ENCODE measurements at regions not wholly inside any gene's neighbourhood (a gene's known extent, or its start where the extent isn't known, plus 50 kb on each side); places are given as distances from the start of the nearest gene placed in this dataset.

DNA sequence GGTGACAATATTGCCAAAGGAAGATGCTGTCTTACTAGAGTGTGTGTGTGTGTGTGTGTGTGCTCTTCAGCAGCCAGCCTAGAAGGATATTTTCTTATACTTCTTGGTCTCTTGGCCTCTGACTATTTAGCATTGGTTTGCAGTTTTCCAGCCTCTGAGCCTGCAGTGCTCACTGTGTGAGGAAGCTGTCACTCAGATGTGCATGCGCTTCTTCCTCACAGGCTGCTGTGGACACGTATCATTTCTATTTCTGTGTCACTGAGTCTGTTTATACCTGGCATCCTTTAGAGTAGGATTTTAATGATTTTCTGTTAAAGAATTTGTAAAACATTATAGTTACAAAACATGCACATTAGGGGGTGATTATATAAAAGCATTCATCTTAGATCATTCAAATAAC, 83.3 kb downstream of the ALDH8A1 start:
- H3F3A ChIP-seq (ENCODE audit: low read depth): no peaks in the 10 kb centered on the region

DNA sequence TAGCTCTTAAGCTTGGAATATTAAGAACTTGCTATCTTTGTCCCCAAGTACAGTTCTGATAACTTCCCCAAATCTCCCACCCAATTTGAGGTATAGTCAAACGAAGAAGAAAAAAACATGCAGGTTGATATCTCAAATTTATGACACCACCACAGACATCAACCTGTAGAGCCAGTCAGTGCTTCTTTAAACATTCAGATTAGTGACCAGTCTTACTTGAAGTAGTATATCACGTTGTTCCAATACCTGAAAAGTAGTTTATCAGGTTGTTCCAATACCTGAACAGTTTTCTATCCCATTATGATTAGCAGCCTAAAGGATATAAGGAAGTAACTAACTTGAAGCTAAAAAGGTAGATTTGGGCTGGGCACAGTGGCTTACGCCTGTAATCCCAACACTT, 85.3 kb downstream of the ALDH8A1 start:
- H2AFZ ChIP-seq (ENCODE audit: low read length): no peak overlapping the region
- no peaks in the 10 kb centered on the region for H3K36me3 ChIP-seq (ENCODE audit: insufficient read depth, low read length)
- no peaks in the 10 kb centered on the region for H3K9me3 ChIP-seq (ENCODE audit: insufficient read depth, low read depth, low read length)
- H3K4me2 ChIP-seq (ENCODE audit: low read depth, low read length, poor library complexity, severe bottlenecking): no peak overlapping the region
- no peak overlapping the region for H3K9ac ChIP-seq (ENCODE audit: low read depth, low read length, poor library complexity, severe bottlenecking)
- no peaks in the 10 kb centered on the region for H3K9me2 ChIP-seq (replicated peaks; ENCODE audit: low read depth, low read length)
- H3K79me2 ChIP-seq (ENCODE audit: insufficient read depth, low read length): no peaks in the 10 kb centered on the region
- H4K20me1 ChIP-seq (ENCODE audit: insufficient read depth, low read length, poor library complexity, severe bottlenecking): no peaks in the 10 kb centered on the region
- TF ChIP-seq, protein P1, sequence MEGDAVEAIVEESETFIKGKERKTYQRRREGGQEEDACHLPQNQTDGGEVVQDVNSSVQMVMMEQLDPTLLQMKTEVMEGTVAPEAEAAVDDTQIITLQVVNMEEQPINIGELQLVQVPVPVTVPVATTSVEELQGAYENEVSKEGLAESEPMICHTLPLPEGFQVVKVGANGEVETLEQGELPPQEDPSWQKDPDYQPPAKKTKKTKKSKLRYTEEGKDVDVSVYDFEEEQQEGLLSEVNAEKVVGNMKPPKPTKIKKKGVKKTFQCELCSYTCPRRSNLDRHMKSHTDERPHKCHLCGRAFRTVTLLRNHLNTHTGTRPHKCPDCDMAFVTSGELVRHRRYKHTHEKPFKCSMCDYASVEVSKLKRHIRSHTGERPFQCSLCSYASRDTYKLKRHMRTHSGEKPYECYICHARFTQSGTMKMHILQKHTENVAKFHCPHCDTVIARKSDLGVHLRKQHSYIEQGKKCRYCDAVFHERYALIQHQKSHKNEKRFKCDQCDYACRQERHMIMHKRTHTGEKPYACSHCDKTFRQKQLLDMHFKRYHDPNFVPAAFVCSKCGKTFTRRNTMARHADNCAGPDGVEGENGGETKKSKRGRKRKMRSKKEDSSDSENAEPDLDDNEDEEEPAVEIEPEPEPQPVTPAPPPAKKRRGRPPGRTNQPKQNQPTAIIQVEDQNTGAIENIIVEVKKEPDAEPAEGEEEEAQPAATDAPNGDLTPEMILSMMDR (conservative IDR thresholded peaks at IDR 0.05; ENCODE audit: low read length): no peak
- no peak for TF ChIP-seq EZH2phosphoT487 (IDR thresholded peaks at IDR 0.05; ENCODE audit: borderline replicate concordance)
- H3K4me3 ChIP-seq (ENCODE audit: low read length, poor library complexity, severe bottlenecking): no peak overlapping the region
- no peaks in the 10 kb centered on the region for H3K27me3 ChIP-seq (ENCODE audit: insufficient read depth, low read length, poor library complexity, severe bottlenecking)
- H3K4me1 ChIP-seq (ENCODE audit: insufficient read depth, low read length, poor library complexity, severe bottlenecking): no peaks in the 10 kb centered on the region
- H3F3A ChIP-seq (ENCODE audit: low read depth): no peaks in the 10 kb centered on the region

More for the DNA sequence above, 83.3 kb downstream of the ALDH8A1 start:
- no peaks in the 10 kb centered on the region for H3K27me3 ChIP-seq (ENCODE audit: insufficient read depth, low read length, poor library complexity, severe bottlenecking)
- no peak overlapping the region for H3K9ac ChIP-seq (ENCODE audit: low read depth, low read length, poor library complexity, severe bottlenecking)
- no peaks in the 10 kb centered on the region for H3K4me1 ChIP-seq (ENCODE audit: insufficient read depth, low read length, poor library complexity, severe bottlenecking)
- no peak overlapping the region for H3K4me2 ChIP-seq (ENCODE audit: low read depth, low read length, poor library complexity, severe bottlenecking)
- no peaks in the 10 kb centered on the region for H3K9me2 ChIP-seq (replicated peaks; ENCODE audit: low read depth, low read length)
- H3K9me3 ChIP-seq (ENCODE audit: insufficient read depth, low read depth, low read length): no peaks in the 10 kb centered on the region
- no peak overlapping the region for H2AFZ ChIP-seq (ENCODE audit: low read length)
- no peaks in the 10 kb centered on the region for H3K36me3 ChIP-seq (ENCODE audit: insufficient read depth, low read length)
- no peaks in the 10 kb centered on the region for H3K79me2 ChIP-seq (ENCODE audit: insufficient read depth, low read length)
- no peaks in the 10 kb centered on the region for H4K20me1 ChIP-seq (ENCODE audit: insufficient read depth, low read length, poor library complexity, severe bottlenecking)
- H3K4me3 ChIP-seq (ENCODE audit: low read length, poor library complexity, severe bottlenecking): no peak overlapping the region
- TF ChIP-seq, protein P1 (conservative IDR thresholded peaks at IDR 0.05; ENCODE audit: low read length): no peak
- no peak for TF ChIP-seq EZH2phosphoT487 (IDR thresholded peaks at IDR 0.05; ENCODE audit: borderline replicate concordance)

DNA sequence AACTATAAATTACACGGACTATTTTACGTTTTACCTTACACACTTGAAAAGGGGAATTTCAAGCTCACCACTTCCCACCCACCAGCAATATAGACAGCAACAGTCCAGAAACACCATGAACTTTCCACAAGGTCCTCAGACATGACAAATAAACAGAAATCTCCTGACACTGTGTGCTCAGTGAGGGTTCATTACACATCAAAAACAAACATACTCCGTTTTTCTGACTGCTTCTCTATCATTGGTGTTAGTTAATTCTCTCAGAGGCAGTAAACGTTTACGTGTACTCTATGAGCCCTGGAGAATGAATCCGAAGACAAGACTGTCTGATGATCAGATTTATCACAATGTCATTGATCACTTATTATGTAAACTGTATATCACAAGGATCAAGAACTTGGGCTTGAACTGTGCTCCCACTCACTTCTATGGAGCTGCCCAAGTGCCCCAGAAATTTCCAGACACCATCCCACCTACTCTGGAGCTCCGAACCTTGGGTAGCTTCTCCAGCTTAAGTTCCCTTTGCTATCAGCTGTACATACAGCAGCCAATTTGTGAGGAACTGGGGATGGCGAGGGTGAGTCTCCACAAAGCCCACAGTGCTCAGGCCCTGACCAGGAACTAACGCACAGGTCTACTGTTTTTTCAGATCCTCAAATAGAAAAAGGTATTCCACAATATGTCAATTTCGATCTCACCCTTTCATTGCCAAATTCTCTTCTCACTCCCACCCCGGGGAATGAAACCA, 86.0 kb downstream of the ALDH8A1 start:
- Histone ChIP-seq H3K27me3 (ENCODE audit: insufficient read depth, low read length, poor library complexity, severe bottlenecking) (no peaks in the 10 kb centered on the region), H3K4me2 (ENCODE audit: low read depth, low read length, poor library complexity, severe bottlenecking) (no peak overlapping the region), H4K20me1 (ENCODE audit: insufficient read depth, low read length, poor library complexity, severe bottlenecking) (no peaks in the 10 kb centered on the region), H3F3A (ENCODE audit: low read depth) (no peaks in the 10 kb centered on the region), H3K9me3 (ENCODE audit: insufficient read depth, low read depth, low read length) (no peaks in the 10 kb centered on the region), H3K4me1 (ENCODE audit: insufficient read depth, low read length, poor library complexity, severe bottlenecking) (no peaks in the 10 kb centered on the region), H3K9me2 (replicated peaks; ENCODE audit: low read depth, low read length) (no peaks in the 10 kb centered on the region), H3K9ac (ENCODE audit: low read depth, low read length, poor library complexity, severe bottlenecking) (no peak overlapping the region), H2AFZ (ENCODE audit: low read length) (no peak overlapping the region), H3K36me3 (ENCODE audit: insufficient read depth, low read length) (no peaks in the 10 kb centered on the region), H3K4me3 (ENCODE audit: low read length, poor library complexity, severe bottlenecking) (no peak overlapping the region), H3K79me2 (ENCODE audit: insufficient read depth, low read length) (no peaks in the 10 kb centered on the region)
- TF ChIP-seq EZH2phosphoT487 (IDR thresholded peaks at IDR 0.05; ENCODE audit: borderline replicate concordance): no peak
- TF ChIP-seq, protein P1 (conservative IDR thresholded peaks at IDR 0.05; ENCODE audit: low read length): no peak

All from Loucy (cell line).